GM12873 (cell line): ENCODE measurements at regions not wholly inside any gene's neighbourhood (a gene's known extent, or its start where the extent isn't known, plus 50 kb on each side); places are given as distances from the start of the nearest gene placed in this dataset.

Experiments
- TF ChIP-seq, protein P1 (sequence below): IDR thresholded peaks from 2 replicates; pipeline ENCODE4 v1.5.1; 2012; ENCODE audit warnings: low read depth, mild to moderate bottlenecking, moderate library complexity, low read length, control low read depth; ENCODE audit not compliant: insufficient read depth; ENCODE audit errors: missing control alignments

DNA sequence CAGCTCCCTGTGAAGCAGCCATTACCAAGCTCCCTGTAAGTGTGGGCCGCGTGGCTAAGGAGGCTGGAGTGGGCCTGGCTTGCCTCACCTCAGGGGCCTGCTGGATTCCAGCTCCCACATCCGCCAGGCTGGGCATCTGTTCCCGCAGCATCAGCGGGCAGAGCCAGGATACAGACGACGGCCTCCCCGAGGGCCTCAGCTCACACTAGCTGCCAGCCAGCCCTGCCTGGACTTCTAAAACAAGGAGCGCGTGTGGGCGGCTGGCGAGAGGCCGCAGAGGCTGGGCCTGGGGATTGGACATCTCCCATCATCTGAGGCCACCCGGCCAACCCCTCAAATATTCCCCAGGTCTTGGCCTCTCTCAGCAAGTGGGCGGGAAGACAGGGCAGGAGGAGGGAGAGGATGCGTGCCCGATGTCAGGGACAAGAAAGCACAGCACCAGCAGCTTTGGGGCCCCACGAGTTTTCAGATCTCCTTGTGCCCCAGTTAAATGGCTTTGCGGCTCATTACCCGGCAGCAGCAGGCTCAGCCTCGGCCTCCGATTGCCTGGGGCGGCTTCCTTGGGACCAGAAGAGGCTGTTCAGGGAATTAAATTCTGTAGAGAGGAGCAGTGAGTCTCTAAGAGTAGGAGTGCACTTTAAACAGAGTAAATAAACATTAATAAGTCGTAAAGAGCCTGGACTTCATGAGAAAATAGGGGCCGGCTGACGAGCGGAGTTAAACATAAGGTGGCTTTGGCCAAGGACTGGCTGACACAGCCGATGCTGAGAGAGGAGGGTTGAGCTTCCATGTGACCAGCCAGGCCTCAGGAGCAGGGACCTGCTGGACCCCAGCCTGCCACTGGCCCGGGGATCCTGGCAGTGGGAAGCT lies 208.9 kb upstream of the C1orf174 start:
- TF ChIP-seq, protein P1, sequence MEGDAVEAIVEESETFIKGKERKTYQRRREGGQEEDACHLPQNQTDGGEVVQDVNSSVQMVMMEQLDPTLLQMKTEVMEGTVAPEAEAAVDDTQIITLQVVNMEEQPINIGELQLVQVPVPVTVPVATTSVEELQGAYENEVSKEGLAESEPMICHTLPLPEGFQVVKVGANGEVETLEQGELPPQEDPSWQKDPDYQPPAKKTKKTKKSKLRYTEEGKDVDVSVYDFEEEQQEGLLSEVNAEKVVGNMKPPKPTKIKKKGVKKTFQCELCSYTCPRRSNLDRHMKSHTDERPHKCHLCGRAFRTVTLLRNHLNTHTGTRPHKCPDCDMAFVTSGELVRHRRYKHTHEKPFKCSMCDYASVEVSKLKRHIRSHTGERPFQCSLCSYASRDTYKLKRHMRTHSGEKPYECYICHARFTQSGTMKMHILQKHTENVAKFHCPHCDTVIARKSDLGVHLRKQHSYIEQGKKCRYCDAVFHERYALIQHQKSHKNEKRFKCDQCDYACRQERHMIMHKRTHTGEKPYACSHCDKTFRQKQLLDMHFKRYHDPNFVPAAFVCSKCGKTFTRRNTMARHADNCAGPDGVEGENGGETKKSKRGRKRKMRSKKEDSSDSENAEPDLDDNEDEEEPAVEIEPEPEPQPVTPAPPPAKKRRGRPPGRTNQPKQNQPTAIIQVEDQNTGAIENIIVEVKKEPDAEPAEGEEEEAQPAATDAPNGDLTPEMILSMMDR: no peak

DNA sequence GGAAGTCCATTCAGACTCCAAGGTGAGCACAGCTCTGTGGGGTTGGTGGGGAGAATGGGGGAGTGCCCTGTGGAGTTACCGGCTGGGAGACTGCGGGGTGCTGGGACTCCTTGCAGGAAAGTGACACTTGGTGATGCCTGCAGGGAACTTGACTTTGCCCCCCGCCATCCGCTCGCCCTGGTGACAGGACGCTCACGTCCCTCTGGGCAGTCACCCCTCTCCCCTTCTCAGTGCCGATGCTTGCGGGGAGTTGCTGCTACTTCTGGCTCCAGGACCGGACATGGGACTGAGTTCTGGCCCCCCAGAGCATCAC lies 209.5 kb upstream of the C1orf174 start:
- TF ChIP-seq, protein P1: no peak

DNA sequence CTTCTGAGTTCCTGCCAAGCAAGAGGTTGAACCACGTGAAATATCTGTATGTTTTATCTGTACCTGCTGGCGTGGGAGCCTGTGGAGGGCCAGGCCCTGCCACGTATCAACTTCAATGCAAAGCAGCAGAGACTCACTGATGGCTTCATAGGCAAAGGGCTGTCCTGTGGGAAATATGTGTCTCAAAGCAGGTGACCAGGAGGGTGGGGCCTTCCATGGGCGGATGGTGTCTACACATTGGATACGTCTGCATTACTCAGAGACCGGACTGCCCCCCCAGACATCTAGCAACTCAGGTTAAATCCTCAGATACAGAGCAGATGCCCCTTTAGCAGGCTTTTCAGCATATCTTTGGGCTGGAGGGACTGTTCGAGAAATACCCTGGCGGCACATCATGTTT lies 210.8 kb upstream of the C1orf174 start:
- TF ChIP-seq, protein P1: no peak

DNA sequence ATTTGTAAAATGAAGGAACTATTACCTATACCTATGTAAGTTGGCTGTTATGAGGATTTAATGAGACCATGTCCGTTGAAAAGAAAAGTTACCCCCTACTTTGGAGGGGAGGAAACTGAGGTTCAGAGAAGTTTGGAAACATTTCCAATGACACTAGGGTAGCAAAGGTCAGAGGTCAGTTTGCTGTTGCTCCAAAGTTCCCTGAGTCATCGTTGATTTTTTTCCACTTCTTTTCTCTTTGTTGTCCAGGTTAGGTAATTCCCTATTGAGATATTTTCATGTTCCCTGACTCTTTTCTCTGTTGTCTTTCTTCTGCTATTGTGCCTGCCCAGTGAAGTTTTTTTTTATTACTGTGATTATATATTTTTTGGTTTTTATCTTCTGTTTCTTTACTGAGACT lies 213.8 kb upstream of the C1orf174 start:
- TF ChIP-seq, protein P1: no peak

DNA sequence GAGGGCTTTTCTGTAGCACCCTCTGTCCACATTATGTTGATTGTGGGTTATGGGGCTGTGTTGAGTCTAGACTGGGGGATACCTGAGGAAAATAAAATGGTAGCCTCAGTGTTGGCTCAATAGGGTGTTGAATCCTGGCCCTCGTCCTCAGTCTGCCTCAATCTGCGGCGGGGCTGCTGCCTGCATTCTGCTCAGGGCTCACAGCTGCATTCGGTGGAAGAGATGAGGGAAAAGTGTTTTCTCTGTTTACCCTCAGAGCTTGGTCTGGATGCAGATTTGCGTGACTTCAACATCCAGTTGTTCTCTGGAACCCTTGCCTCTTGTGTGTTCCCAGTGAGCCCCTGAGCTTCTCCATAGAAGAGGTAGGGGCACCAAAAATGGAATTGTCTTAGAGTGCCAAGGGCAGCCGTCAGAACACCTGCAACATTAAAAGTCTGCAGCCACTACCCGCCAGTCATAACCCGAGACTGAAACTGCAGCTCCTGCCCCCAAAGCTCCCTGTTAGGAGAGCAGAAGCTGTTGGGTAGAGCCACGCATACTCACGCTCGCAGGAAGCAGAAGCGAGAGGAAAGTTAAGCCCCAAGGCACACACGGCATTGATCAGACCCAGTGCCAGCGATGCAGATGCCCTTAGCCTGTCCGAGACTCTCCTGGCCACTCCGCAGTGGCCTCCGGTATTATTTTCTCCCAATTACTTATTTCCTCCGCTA lies 215.3 kb upstream of the C1orf174 start:
- TF ChIP-seq, protein P1: no peak

DNA sequence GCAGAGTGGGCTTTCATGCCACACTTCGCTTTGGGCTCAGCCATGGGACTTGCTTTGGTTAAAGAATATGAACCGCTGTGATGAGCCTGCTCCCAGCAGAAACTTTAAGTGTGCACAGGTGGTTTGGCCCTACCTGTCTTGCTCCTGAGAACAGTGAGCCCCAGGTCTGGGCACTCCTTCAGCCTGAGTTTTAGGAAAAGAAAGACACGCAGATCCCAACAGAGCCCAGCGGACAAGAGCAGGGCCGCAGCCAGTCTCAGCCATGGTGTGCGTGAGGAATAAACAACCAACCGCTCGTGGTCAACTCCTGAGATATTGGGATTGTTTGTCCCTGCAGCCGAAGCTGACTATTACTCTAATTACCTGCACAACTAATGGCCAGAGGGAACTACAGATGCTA lies 217.1 kb upstream of the C1orf174 start:
- TF ChIP-seq, protein P1: no peak

DNA sequence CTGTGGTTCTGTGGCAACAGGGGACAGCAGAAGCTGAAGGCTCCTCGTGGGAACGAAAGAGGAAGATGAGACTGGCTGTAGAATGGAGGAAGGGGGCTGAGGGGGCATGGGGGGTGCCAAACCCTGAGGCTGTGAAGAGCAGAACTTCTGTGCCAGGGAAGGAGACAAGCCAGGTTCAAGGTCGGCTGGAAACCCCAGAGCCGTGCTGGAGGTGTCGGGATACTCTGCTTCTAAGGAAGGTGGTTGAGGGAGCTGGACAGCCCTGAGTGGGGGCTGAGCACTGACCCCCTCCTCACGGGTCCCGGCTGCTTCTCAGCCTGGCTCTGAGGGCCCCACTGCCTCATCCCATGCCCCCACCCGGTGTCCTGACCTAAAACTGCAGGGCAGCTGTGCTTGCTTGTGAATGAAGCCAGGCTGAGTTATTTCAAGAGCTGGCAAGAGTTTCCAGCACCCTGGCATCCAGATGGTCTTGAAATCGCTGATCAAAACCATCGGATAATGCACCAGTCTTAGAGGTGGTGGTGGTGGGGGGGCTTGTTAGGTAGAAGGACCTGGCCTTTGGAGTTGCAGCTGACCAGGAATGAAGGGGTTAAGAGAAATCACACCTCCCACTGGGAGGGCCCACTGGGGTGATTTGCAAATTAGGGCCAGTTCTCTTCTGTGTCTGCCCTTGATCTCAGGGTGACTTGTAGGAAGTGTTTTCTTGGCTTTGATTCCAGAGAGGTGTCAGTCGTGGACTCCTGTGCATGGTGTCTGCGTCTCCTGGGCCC lies 218.9 kb upstream of the C1orf174 start:
- TF ChIP-seq, protein P1: no peak
